Common myeloid progenitor, CD34-positive (primary cell): ENCODE measurements at regions not wholly inside any gene's neighbourhood (a gene's known extent, or its start where the extent isn't known, plus 50 kb on each side); places are given as distances from the start of the nearest gene placed in this dataset.

Experiments
- CTCF ChIA-PET: fragments of 350-600 bp; sonication (Branson Sonifier 250); formaldehyde crosslinking; loops from one replicate; lab custom pipeline; 2021; ENCODE audit warnings: antibody characterized with exemption; lab: Charles Lee
- POLR2A ChIA-PET: fragments of 350-600 bp; sonication (Branson Sonifier 250); formaldehyde crosslinking; loops from one replicate; lab custom pipeline; 2021; ENCODE audit warnings: antibody characterized with exemption; lab: Charles Lee
- DNase-seq, 3 donors: peaks; one replicate each; pipeline versions ENCODE4 v3.0.0 to v3.0.0-alpha.2; 2013
- H3K27ac ChIP-seq, 2 experiments: 1 replicate in 1 of 2; 2 replicates in 1 of 2; pipeline ENCODE4 v1.7.0; 2013; ENCODE audit warnings: inconsistent platforms in 2 of 2, low read length in 2 of 2, mild to moderate bottlenecking in 2 of 2, low read depth in 1 of 2, moderate library complexity in 1 of 2; ENCODE audit not compliant: severe bottlenecking in 2 of 2, insufficient read depth in 1 of 2, poor library complexity in 1 of 2
- H3K27me3 ChIP-seq, 5 experiments: replicated peaks in 2 of 5; 1 replicate in 3 of 5; 2 replicates in 2 of 5; pipeline versions ENCODE4 v1.6.1 to v1.7.0; 2013; ENCODE audit warnings: low read length in 4 of 5, mild to moderate bottlenecking in 2 of 5, moderate library complexity in 2 of 5, inconsistent platforms in 1 of 5; ENCODE audit not compliant: insufficient read depth in 5 of 5, control insufficient read depth in 4 of 5
- H3K36me3 ChIP-seq, 4 experiments: 1 replicate in 2 of 4; 2 replicates in 2 of 4; pipeline versions ENCODE4 v1.6.1 to v1.7.0; 2013; ENCODE audit warnings: low read length in 3 of 4, control low read depth in 1 of 4, mild to moderate bottlenecking in 1 of 4; ENCODE audit not compliant: control insufficient read depth in 4 of 4, insufficient read depth in 4 of 4
- H3K4me1 ChIP-seq, 4 experiments: 1 replicate in 3 of 4; 2 replicates in 1 of 4; pipeline versions ENCODE4 v1.6.1 to v1.7.1; 2013; ENCODE audit warnings: low read length in 3 of 4, mild to moderate bottlenecking in 3 of 4, control low read depth in 1 of 4, inconsistent platforms in 1 of 4, moderate library complexity in 1 of 4; ENCODE audit not compliant: control insufficient read depth in 4 of 4, insufficient read depth in 4 of 4; ENCODE audit errors: control extremely low read depth in 1 of 4
- H3K4me3 ChIP-seq, 7 experiments: 1 replicate in 4 of 7; 2 replicates in 3 of 7; pipeline versions ENCODE4 v1.5.1 to v1.7.0; 2013; ENCODE audit warnings: mild to moderate bottlenecking in 7 of 7, low read length in 6 of 7, moderate library complexity in 6 of 7, inconsistent platforms in 2 of 7, low read depth in 2 of 7, control low read depth in 1 of 7; ENCODE audit not compliant: insufficient read depth in 4 of 7, control insufficient read depth in 1 of 7; ENCODE audit errors: extremely low read depth in 1 of 7
- H3K9me3 ChIP-seq, 5 experiments: 1 replicate in 4 of 5; 2 replicates in 1 of 5; pipeline versions ENCODE4 v1.6.1 to v1.7.1; 2013; ENCODE audit warnings: low read length in 4 of 5, mild to moderate bottlenecking in 2 of 5, inconsistent platforms in 1 of 5, low read depth in 1 of 5, moderate library complexity in 1 of 5; ENCODE audit not compliant: control insufficient read depth in 4 of 5, insufficient read depth in 2 of 5; ENCODE audit errors: control extremely low read depth in 1 of 5
- whole genome bisulfite sequencing: methylation state at CpG from one replicate; pipeline ENCODE4 v1.1.5; 2013; ENCODE audit not compliant: insufficient coverage; 5-methylcytosine and 5-hydroxymethylcytosine counted together

- WGBS, result 94% methylated on average over 8 of the region's 11 CpGs
- H3K4me1 ChIP-seq, result no peaks in the 10 kb centered on the region
These were observed 832.8 kb downstream of the NCAM2 start for GRCh38 chr21:21831036-21831435.

GRCh38 chr21:21845901-21846300 is 847.7 kb downstream of the NCAM2 start:
- Histone ChIP-seq H3K4me3 (no peak overlapping the region), H3K4me1 (no peaks in the 10 kb centered on the region), H3K36me3 (no peaks in the 10 kb centered on the region), H3K27me3 (no peaks in the 10 kb centered on the region), H3K9me3 (no peaks in the 10 kb centered on the region), H3K27ac (no peak overlapping the region)
- no peak for DNase-seq
- POLR2A ChIA-PET, result no interaction called here
- 83% methylated on average over 1 of the region's 1 CpG for WGBS
- CTCF ChIA-PET, result no interaction called here

More at GRCh38 chr21:21831036-21831435, 832.8 kb downstream of the NCAM2 start:
- POLR2A ChIA-PET, result no interaction called here
- no peaks in the 10 kb centered on the region for H3K9me3 ChIP-seq
- no peak overlapping the region for H3K27ac ChIP-seq
- no peak overlapping the region for H3K4me3 ChIP-seq
- no peak for DNase-seq
- no peaks in the 10 kb centered on the region for H3K36me3 ChIP-seq
- no peaks in the 10 kb centered on the region for H3K27me3 ChIP-seq
- CTCF ChIA-PET, result no interaction called here

- Histone ChIP-seq H3K4me1 (no peaks in the 10 kb centered on the region), H3K36me3 (no peaks in the 10 kb centered on the region), H3K4me3 (no peak overlapping the region), H3K27ac (no peak overlapping the region), H3K27me3 (no peaks in the 10 kb centered on the region), H3K9me3 (no peaks in the 10 kb centered on the region)
- DNase-seq, result no peak
- POLR2A ChIA-PET, result no interaction called here
- CTCF ChIA-PET, result no interaction called here
These were observed 853.0 kb downstream of the NCAM2 start for GRCh38 chr21:21851205-21851604.

GRCh38 chr21:21851657-21852056 is 853.4 kb downstream of the NCAM2 start:
- H3K27ac ChIP-seq, result no peak overlapping the region
- H3K9me3 ChIP-seq, result no peaks in the 10 kb centered on the region
- no peak for DNase-seq
- CTCF ChIA-PET, result no interaction called here
- no CpG with 5 or more reads among the region's 3 CpGs for WGBS
- POLR2A ChIA-PET, result no interaction called here
- H3K4me1 ChIP-seq, result no peaks in the 10 kb centered on the region
- H3K27me3 ChIP-seq, result no peaks in the 10 kb centered on the region
- no peak overlapping the region for H3K4me3 ChIP-seq
- H3K36me3 ChIP-seq, result no peaks in the 10 kb centered on the region

- Histone ChIP-seq H3K4me1 (peaks cover 0 to 12% (median 0%) of the 10 kb centered on the region in 4 experiments), H3K9me3 (no peaks in the 10 kb centered on the region), H3K36me3 (no peaks in the 10 kb centered on the region), H3K27me3 (no peaks in the 10 kb centered on the region), H3K4me3 (no peak overlapping the region), H3K27ac (no peak overlapping the region)
- ChIA-PET CTCF (no interaction called here), POLR2A (no interaction called here)
- DNase-seq, result no peak
- 87% methylated on average over 2 of the region's 3 CpGs for WGBS
These were observed 860.5 kb downstream of the NCAM2 start for GRCh38 chr21:21858502-21859334.

GRCh38 chr21:21860888-21861287 is 862.7 kb downstream of the NCAM2 start:
- no CpG with 5 or more reads among the region's 2 CpGs for WGBS
- ChIA-PET POLR2A (no interaction called here), CTCF (interaction anchor here (1.4 kb wide), 1 partner anchor 61 kb away, joined by 5 read pairs; no protein-coding TSS in a partner anchor)

GRCh38 chr21:21864321-21864840 is 866.2 kb downstream of the NCAM2 start:
- H3K36me3 ChIP-seq, result no peaks in the 10 kb centered on the region
- peaks cover 0 to 12% (median 0%) of the 10 kb centered on the region in 4 experiments for H3K4me1 ChIP-seq
- no peaks in the 10 kb centered on the region for H3K27me3 ChIP-seq
- POLR2A ChIA-PET, result no interaction called here
- H3K9me3 ChIP-seq, result no peaks in the 10 kb centered on the region
- H3K4me3 ChIP-seq, result no peak overlapping the region
- 97% methylated on average over 3 of the region's 4 CpGs for WGBS
- no peak overlapping the region for H3K27ac ChIP-seq
- no peak for DNase-seq
- CTCF ChIA-PET, result no interaction called here

More at GRCh38 chr21:21860888-21861287, 862.7 kb downstream of the NCAM2 start:
- peak overlapping the region; percentile 23 to 58 for H3K27ac ChIP-seq
- DNase-seq, result peak; percentile 9 to 62 (median 56)
- H3K36me3 ChIP-seq, result no peaks in the 10 kb centered on the region
- H3K4me1 ChIP-seq, result peaks cover 0 to 12% (median 0%) of the 10 kb centered on the region in 4 experiments
- H3K9me3 ChIP-seq, result no peaks in the 10 kb centered on the region
- peak overlapping the region in 1 of 7 experiments; percentile 35 for H3K4me3 ChIP-seq
- no peaks in the 10 kb centered on the region for H3K27me3 ChIP-seq
